GM23338 (cell line): ENCODE measurements at regions not wholly inside any gene's neighbourhood (a gene's known extent, or its start where the extent isn't known, plus 50 kb on each side); places are given as distances from the start of the nearest gene placed in this dataset.

Experiments
- CREB1 ChIP-seq: fragments of 250-450 bp; sonication (Bioruptor Pico); IDR thresholded peaks from 2 replicates; pipeline ENCODE4 v1.5.0; 2020; ENCODE audit warnings: low read depth, mild to moderate bottlenecking, moderate library complexity
- EZH2phosphoT487 ChIP-seq: fragments of 200-600 bp; sonication (generic); IDR thresholded peaks from one replicate; pipeline ENCODE4 v1.8.1; 2018; ENCODE audit warnings: antibody characterized with exemption; ENCODE audit not compliant: unreplicated experiment
- POLR2AphosphoS5 ChIP-seq: IDR thresholded peaks from 2 replicates; pipeline ENCODE4 v1.6.1; 2016; ENCODE audit warnings: antibody characterized with exemption, low read depth
- TF ChIP-seq, protein P1 (sequence below), 2 experiments: fragments of 200-600 bp in 1 of 2; sonication (generic) in 1 of 2; conservative IDR thresholded peaks; 2 replicates each; pipeline versions ENCODE4 v1.5.1 to v1.6.1; 2016 to 2017; ENCODE audit warnings: antibody characterized with exemption in 2 of 2, low read depth in 2 of 2, mild to moderate bottlenecking in 2 of 2, moderate library complexity in 1 of 2
- TF ChIP-seq, protein P2 (sequence below): IDR thresholded peaks from one replicate; pipeline ENCODE4 v1.6.1; 2018; ENCODE audit warnings: antibody characterized with exemption; ENCODE audit not compliant: unreplicated experiment
- TF ChIP-seq, protein P3 (sequence below): IDR thresholded peaks from 2 replicates; pipeline ENCODE4 v1.6.1; 2016; ENCODE audit warnings: antibody characterized with exemption

DNA sequence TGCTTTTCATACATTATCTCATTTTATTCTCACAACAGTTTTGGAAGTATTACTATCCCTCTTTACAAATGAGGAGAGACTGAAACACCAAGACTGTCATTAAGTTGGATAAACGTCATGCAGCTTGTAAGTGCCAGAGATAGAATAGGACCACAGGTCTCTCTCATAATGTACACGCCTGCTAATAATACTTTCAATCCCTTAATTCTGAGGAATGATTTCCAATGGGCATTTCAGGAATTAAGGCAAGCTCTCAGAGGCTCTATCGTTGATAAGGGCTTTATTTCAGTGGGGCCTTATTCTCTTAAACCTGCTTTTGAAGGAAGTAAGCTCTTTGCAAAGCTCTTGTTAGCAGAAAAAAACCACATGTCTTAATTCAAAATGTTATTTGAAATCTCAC, 229.1 kb downstream of the NFKBIZ start:
- TF ChIP-seq CREB1 (CRISPR knock-in tag), result no peak
- TF ChIP-seq POLR2AphosphoS5, result no peak
- TF ChIP-seq, protein P1, sequence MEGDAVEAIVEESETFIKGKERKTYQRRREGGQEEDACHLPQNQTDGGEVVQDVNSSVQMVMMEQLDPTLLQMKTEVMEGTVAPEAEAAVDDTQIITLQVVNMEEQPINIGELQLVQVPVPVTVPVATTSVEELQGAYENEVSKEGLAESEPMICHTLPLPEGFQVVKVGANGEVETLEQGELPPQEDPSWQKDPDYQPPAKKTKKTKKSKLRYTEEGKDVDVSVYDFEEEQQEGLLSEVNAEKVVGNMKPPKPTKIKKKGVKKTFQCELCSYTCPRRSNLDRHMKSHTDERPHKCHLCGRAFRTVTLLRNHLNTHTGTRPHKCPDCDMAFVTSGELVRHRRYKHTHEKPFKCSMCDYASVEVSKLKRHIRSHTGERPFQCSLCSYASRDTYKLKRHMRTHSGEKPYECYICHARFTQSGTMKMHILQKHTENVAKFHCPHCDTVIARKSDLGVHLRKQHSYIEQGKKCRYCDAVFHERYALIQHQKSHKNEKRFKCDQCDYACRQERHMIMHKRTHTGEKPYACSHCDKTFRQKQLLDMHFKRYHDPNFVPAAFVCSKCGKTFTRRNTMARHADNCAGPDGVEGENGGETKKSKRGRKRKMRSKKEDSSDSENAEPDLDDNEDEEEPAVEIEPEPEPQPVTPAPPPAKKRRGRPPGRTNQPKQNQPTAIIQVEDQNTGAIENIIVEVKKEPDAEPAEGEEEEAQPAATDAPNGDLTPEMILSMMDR (conservative IDR thresholded peaks at IDR 0.05; ENCODE audit: low read depth in 2 of 2), result no peak
- TF ChIP-seq EZH2phosphoT487, result no peak
- TF ChIP-seq, protein P2, sequence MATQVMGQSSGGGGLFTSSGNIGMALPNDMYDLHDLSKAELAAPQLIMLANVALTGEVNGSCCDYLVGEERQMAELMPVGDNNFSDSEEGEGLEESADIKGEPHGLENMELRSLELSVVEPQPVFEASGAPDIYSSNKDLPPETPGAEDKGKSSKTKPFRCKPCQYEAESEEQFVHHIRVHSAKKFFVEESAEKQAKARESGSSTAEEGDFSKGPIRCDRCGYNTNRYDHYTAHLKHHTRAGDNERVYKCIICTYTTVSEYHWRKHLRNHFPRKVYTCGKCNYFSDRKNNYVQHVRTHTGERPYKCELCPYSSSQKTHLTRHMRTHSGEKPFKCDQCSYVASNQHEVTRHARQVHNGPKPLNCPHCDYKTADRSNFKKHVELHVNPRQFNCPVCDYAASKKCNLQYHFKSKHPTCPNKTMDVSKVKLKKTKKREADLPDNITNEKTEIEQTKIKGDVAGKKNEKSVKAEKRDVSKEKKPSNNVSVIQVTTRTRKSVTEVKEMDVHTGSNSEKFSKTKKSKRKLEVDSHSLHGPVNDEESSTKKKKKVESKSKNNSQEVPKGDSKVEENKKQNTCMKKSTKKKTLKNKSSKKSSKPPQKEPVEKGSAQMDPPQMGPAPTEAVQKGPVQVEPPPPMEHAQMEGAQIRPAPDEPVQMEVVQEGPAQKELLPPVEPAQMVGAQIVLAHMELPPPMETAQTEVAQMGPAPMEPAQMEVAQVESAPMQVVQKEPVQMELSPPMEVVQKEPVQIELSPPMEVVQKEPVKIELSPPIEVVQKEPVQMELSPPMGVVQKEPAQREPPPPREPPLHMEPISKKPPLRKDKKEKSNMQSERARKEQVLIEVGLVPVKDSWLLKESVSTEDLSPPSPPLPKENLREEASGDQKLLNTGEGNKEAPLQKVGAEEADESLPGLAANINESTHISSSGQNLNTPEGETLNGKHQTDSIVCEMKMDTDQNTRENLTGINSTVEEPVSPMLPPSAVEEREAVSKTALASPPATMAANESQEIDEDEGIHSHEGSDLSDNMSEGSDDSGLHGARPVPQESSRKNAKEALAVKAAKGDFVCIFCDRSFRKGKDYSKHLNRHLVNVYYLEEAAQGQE, result no peak
- TF ChIP-seq, protein P3, sequence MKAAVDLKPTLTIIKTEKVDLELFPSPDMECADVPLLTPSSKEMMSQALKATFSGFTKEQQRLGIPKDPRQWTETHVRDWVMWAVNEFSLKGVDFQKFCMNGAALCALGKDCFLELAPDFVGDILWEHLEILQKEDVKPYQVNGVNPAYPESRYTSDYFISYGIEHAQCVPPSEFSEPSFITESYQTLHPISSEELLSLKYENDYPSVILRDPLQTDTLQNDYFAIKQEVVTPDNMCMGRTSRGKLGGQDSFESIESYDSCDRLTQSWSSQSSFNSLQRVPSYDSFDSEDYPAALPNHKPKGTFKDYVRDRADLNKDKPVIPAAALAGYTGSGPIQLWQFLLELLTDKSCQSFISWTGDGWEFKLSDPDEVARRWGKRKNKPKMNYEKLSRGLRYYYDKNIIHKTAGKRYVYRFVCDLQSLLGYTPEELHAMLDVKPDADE, result no peak
